ENCODE measurements at regions not wholly inside any gene's neighbourhood (a gene's known extent, or its start where the extent isn't known, plus 50 kb on each side); places are given as distances from the start of the nearest gene placed in this dataset.
A peak's percentile ranks its signal among the peaks of the same experiment; 100 is the strongest.

DNA sequence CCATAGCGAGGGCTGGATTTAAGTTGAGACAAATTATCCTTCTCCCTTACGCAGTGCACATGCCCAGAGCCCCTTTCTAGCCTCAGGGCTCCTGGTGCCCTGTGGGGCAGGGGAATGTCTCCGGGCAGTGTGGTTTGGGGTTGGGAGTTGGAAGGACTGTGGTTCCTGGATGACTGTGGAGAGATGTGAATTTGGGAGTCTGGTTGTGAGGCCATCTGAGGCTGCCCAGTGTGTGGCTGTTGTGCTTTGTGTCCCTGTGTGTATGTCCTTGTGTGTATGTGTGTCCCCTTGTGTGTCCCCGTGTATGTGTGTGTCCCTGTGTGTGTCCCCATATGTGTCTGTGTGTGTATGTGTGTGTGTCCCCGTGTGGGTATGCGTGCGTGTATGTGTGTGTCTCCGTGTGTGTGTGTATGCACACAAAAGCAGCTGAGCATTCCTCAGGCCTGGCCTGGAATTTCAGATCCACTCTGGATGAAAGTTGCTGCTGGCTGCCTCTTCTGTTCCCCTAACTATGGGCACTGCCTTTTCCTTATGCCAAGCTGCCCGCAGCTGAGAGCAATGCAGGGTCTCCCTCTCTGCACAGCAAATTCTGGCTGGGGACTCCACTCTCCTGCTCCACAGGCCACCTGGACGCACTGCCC, 65.4 kb downstream of the UBIAD1 start:
- DNase-seq, result no peak

GRCh38 chr1:11339346-11340232, 66.6 kb downstream of the UBIAD1 start:
- no peak for DNase-seq

GRCh38 chr1:11340233-11340632, 67.2 kb downstream of the UBIAD1 start:
- DNase-seq, result no peak

- DNase-seq, result no peak
These were observed 69.0 kb downstream of the UBIAD1 start for GRCh38 chr1:11341901-11342552.

- no peak for DNase-seq
These were observed 69.6 kb downstream of the UBIAD1 start for GRCh38 chr1:11342621-11343032.

GRCh38 chr1:11345971-11346715, 73.1 kb downstream of the UBIAD1 start:
- DNase-seq, result no peak

DNA sequence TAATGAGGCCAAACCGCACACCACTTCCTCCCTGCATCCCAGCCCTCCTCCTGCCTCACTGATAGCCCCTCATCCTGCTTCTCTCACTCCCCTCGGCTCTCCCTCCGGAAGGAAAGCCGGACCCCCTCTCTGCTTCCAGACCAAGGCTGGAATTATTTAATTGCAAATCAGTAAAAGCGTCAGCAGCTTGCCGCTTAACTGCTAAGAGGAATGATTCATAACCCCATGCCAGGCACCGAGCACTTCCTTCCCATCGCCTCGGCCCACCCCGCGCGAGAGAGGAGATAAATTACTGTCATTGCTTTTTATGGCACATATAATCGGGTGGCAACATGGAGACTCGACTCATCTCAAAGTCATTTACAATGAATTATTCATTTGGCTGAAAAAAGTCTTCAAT, 77.3 kb downstream of the UBIAD1 start:
- DNase-seq, result peak; percentile 58 to 71 (median 64)

GRCh38 chr1:11352058-11352715, 79.2 kb downstream of the UBIAD1 start:
- no peak for DNase-seq

DNA sequence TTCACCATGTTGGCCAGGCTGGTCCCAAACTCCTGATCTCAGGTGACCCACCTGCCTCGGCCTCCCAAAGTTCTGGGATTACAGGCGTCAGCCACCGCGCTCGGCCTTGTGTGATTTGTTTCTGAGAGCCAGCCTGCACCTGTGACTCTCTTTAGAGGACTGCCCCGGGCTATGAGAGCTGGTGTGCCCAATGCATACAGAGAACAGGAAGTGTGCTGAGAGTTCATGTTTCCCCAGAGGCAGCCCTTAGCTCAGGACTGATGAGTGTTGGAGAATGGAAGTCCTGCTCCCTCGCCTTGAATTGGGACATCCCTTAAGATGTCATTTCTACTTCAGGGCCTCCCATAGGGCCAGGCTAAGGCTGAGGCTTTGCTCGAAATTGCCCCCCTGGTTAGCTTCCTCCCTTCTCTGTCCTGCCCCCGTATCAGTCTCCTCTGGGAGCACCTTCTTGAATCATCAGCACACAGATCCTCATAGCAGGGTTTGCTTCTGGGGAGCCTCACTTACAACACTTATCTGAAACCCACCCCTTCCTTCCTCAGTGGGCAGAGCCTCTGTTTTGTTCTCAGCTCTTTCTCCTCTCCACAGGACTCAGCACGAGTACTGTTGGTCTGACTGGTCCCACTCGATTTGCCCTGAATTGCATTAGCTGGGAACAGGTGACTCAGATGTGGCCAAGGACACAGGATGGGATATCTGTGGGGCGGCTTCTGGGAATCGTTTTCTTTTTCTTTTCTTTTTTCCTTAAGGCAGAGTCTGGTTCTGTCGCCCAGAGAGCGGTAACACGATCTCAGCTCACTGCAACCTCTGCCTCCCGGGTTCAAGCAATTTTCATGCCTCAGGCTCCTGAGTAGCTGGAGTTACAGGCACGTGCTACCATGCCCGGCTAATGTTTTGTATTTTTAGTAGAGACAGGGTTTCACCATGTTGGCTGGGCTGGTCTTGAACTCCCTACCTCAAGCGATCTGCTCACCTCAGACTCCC, 80.1 kb downstream of the UBIAD1 start:
- peak; percentile 38 to 57 (median 48) for DNase-seq

DNA sequence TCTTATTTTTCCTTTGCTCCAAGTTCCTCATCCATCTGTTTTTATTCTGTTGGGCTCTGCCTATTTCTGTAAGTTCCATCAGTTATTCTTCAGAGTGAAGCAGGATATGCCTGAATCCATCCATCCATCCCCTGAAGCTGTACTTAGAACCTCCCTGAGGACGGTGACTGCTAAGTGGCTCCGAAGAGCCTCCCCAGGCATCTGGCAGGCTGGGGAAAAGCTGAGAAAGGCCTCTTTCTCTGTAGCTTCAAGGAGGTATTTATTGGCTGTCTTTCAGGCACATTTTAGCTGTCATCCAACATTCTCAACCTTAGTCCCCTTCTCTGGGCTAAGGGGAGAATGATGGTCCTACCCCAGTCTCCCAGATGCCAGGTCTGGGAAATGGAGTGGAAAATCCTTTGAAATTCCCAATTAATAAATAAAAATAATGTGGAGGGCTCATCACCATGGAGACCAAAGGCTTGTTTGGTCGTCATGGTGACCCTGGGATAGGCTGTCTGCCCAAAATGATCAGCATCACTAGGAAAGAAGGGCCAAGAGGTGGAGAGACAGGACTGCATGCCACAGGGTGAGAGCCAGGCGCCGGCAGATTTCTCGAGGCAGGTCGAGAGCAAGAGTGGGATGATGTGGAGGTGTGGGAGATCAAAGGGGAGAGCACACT, 82.0 kb downstream of the UBIAD1 start:
- no peak for DNase-seq

- no peak for DNase-seq
These were observed 82.8 kb downstream of the UBIAD1 start for GRCh38 chr1:11355559-11356475.

- no peak for DNase-seq
These were observed 84.3 kb downstream of the UBIAD1 start for GRCh38 chr1:11357276-11357675.

- no peak for DNase-seq
These were observed 86.0 kb downstream of the UBIAD1 start for GRCh38 chr1:11358984-11359383.

DNA sequence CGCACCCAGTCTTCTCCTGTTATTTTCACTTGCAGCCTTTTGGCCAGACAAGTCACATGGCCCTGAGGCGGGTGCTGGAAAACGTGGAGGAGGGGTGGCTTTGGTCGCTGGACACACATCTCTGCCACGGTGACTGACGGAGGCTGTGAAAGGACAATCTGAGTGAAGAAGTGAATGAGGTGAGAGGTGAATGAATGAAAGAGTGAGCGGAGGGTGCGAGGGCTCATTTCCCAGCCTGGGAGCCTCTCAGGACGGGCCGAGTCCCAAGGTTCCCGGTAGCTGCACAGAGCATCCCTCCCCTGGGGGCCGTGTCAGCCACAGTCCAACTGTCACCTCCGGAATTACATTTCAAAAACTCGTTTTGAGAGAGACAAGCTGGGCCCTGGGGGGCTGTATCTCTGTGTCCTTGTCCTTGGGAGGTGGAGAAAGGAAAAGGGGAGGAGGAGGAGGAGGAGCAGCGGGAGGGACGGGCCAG, 89.6 kb downstream of the UBIAD1 start:
- DNase-seq, result no peak

GRCh38 chr1:11364170-11364569, 91.2 kb downstream of the UBIAD1 start:
- DNase-seq, result peak; percentile 29 to 67 (median 49)

- DNase-seq, result peak in 1 of 4 experiments; percentile 7
These were observed 92.9 kb downstream of the UBIAD1 start for GRCh38 chr1:11365744-11366387.

GRCh38 chr1:11373029-11373894, 100.3 kb downstream of the UBIAD1 start:
- DNase-seq, result no peak
